Ishikawa (cell line): ENCODE measurements at regions not wholly inside any gene's neighbourhood (a gene's known extent, or its start where the extent isn't known, plus 50 kb on each side); places are given as distances from the start of the nearest gene placed in this dataset.

Experiments
- CEBPB ChIP-seq: IDR thresholded peaks from 2 replicates; pipeline ENCODE4 v1.6.1; 2012
- CREB1 ChIP-seq: IDR thresholded peaks from 2 replicates; pipeline ENCODE4 v1.6.1; 2012; ENCODE audit warnings: low read depth
- EGR1 ChIP-seq: IDR thresholded peaks from 2 replicates; pipeline ENCODE4 v1.6.1; 2012
- EP300 ChIP-seq: IDR thresholded peaks from 2 replicates; pipeline ENCODE4 v1.6.1; 2012; ENCODE audit warnings: borderline replicate concordance
- FOXM1 ChIP-seq: IDR thresholded peaks from 2 replicates; pipeline ENCODE4 v1.6.1; 2012; ENCODE audit warnings: low read depth, borderline replicate concordance
- MAX ChIP-seq: IDR thresholded peaks from 2 replicates; pipeline ENCODE4 v1.6.1; 2012
- NFIC ChIP-seq: IDR thresholded peaks from 2 replicates; pipeline ENCODE4 v1.6.1; 2012
- RAD21 ChIP-seq: IDR thresholded peaks from 2 replicates; pipeline ENCODE4 v1.6.1; 2012; ENCODE audit warnings: low read depth
- REST ChIP-seq: IDR thresholded peaks from 2 replicates; pipeline ENCODE4 v1.6.1; 2012; ENCODE audit warnings: low read depth, mild to moderate bottlenecking
- TAF1 ChIP-seq: IDR thresholded peaks from 2 replicates; pipeline ENCODE4 v1.6.1; 2012; ENCODE audit warnings: low read depth, mild to moderate bottlenecking
- TCF12 ChIP-seq: IDR thresholded peaks from 2 replicates; pipeline ENCODE4 v1.6.1; 2012; ENCODE audit warnings: low read depth
- TEAD4 ChIP-seq: IDR thresholded peaks from 2 replicates; pipeline ENCODE4 v1.6.1; 2012
- USF1 ChIP-seq: IDR thresholded peaks from 2 replicates; pipeline ENCODE4 v1.6.1; 2012
- YY1 ChIP-seq: IDR thresholded peaks from 2 replicates; pipeline ENCODE4 v1.6.1; 2012; ENCODE audit warnings: low read depth
- ZBTB7A ChIP-seq: IDR thresholded peaks from 2 replicates; pipeline ENCODE4 v1.6.1; 2012; ENCODE audit warnings: low read depth

- TF ChIP-seq NFIC = no peak
- TF ChIP-seq CEBPB = no peak
- no peak for TF ChIP-seq FOXM1
These were observed 103.8 kb upstream of the PRR20G start for GRCh38 chr3:127391436-127392155.

GRCh38 chr3:127390365-127391025 is 102.6 kb upstream of the PRR20G start:
- TF ChIP-seq RAD21 (no peak), EGR1 (no peak), MAX (no peak), USF1 (no peak), TAF1 (no peak)

- TF ChIP-seq REST (no peak), YY1 (no peak), EP300 (no peak), FOXM1 (no peak), CREB1 (no peak), ZBTB7A (no peak), USF1 (no peak), RAD21 (no peak), TCF12 (no peak), EGR1 (no peak), TEAD4 (no peak), CEBPB (no peak), NFIC (no peak), TAF1 (no peak), MAX (no peak)
These were observed 102.1 kb upstream of the PRR20G start for GRCh38 chr3:127389913-127390312.

- TF ChIP-seq TAF1 = no peak
- TF ChIP-seq FOXM1 = no peak
- TF ChIP-seq REST = no peak
- TF ChIP-seq NFIC = no peak
- no peak for TF ChIP-seq MAX
- no peak for TF ChIP-seq YY1
- no peak for TF ChIP-seq RAD21
- no peak for TF ChIP-seq EGR1
These were observed 101.6 kb upstream of the PRR20G start for GRCh38 chr3:127389420-127389819.

- TF ChIP-seq EP300 (no peak), CEBPB (no peak), YY1 (no peak), USF1 (no peak), FOXM1 (no peak), MAX (no peak), TAF1 (no peak), REST (no peak), CREB1 (no peak)
These were observed 100.6 kb upstream of the PRR20G start for GRCh38 chr3:127388427-127388826.
